NCI-H146 (cell line): ENCODE measurements at regions not wholly inside any gene's neighbourhood (a gene's known extent, or its start where the extent isn't known, plus 50 kb on each side); places are given as distances from the start of the nearest gene placed in this dataset.
A peak's percentile ranks its signal among the peaks of the same experiment; 100 is the strongest.

Experiments used
- DNase-seq: peaks from one replicate; lab custom pipeline; 2025; lab: John Stamatoyannopoulos, UW

DNA sequence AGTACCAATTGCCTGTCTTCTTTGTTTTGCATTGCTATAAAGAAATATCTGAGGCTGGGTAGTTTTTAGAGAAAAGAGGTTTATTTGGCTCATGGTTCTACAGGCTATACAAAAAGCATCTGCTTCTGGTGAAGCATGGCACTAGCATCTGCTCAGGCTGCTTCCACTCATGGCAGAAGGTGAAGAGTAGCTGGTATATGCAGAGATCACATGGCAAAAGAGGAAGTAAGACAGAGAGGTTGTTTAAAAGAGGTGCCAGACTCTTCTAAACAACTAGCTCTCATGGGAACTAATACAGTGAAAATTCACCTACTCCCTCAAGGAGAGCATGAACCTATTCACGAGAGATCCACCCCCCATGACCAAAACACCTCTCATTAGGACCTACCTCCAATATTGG, 56.7 kb upstream of the GUCA2B start:
- no peak for DNase-seq

GRCh38 chr1:42089246-42089645, 64.0 kb upstream of the GUCA2B start:
- no peak for DNase-seq

DNA sequence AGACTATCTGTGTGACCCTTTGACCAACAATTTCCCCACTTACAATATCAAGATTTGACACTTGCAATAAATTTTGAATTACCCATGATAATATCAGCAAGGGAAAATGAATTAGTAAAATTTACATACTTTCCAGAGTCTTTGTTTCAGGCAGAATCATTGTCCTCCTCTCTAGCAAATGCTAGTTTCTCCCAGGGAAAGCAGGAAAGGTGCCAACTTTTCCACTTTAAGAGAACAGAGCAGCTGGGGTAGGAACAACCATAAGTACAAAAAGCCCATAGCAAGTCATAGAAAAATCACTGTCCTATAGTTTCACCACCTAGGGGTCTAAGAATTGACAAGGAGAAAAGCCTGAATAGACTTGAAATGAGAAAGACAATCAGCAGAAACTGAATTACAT, 67.1 kb upstream of the GUCA2B start:
- no peak for DNase-seq

- no peak for DNase-seq
Observed at GRCh38 chr1:42085596-42085995, 67.6 kb upstream of the GUCA2B start.

- peak; percentile 5 for DNase-seq
Observed at GRCh38 chr1:42081475-42081874, 71.7 kb upstream of the GUCA2B start.

DNA sequence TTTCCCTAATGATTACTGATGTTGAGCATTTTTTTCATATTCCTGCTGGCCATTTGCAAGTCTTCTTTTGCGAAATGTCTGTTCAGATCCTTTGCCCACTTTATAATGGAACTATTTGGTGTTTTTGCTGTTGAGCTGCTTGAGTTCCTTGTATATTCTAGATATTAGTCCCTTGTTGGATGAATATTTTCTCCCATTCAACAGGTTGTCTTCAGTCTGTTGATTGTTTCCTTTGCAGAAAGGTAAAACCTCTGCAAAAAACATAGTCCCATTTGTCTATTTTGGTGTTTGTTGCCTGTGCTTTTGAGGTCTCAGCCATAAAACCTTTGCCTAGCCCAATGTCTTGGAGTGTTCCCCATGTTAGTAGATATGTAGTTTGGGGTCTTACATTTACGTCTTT, 78.0 kb upstream of the GUCA2B start:
- DNase-seq, result no peak

DNA sequence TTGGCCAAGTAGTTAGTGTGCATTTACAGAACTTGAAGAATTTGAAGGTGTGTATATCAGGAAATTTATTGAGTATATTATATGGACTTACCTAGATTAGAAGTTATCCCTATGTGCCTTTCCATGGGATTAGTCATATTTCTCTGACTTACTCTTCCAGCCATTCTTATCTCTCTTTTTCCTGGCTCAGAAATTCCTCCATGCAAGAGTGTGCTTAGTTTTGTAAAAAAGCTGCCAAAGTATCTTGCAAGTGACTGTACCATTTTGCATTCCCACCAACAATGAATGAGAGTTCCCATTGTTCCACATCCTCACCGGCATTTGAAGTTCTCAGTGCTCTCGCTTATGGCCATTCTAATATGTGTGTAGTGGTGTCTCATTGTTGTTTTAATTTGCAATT, 82.2 kb upstream of the GUCA2B start:
- no peak for DNase-seq

DNA sequence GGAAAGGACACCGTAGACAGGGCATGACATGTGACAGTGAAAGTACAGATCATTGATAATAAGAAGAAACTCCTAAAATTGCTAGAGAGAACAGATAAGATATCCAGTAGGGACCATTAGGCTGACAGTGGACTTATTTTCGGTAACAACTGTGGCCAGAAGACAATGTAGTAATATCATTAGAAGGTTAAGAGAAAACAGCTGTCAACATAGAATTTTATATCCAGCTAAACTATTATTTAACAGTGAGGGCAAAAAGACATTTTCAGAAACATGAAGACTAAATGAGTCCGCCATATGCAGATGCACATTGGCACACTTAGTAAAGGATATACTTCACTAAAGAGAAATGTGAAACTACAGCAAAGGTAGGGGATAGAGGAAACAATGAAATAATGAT, 95.4 kb upstream of the GUCA2B start:
- DNase-seq, result no peak

- DNase-seq, result no peak
Observed at GRCh38 chr1:42056460-42056859, 96.8 kb upstream of the GUCA2B start.

- DNase-seq, result no peak
Observed at GRCh38 chr1:42055061-42055460, 98.1 kb upstream of the GUCA2B start.

DNA sequence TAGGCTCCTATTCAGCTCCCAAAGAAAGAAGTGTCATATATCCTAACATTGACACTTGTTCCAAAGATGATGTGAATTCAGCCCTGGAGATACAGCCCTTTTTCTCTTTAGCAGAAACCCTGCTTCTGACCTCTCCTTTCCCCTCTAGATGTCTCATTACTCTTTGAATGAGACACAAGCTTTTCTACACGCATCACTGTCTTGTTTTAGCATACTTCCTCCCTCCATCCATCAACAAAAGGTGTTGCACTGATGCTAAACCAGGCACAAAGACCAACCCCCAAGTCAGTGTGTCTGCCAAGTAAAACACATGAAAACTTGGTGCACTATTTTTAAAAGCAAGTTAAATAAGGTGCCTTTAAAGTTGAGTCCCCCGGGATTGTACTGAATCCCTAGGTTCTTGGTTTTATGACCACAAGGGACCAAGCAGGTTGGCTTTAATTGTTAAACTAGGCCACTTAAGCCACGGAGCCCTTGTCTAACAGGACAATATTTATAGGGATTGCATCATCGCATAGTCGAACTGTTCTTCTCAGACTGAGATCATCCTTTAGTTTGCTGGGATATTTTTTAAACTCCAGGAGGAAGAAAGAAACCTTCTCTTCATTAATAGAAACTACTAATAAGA, 101.0 kb upstream of the GUCA2B start:
- no peak for DNase-seq

GRCh38 chr1:42047508-42047880, 105.7 kb upstream of the GUCA2B start:
- no peak for DNase-seq

DNA sequence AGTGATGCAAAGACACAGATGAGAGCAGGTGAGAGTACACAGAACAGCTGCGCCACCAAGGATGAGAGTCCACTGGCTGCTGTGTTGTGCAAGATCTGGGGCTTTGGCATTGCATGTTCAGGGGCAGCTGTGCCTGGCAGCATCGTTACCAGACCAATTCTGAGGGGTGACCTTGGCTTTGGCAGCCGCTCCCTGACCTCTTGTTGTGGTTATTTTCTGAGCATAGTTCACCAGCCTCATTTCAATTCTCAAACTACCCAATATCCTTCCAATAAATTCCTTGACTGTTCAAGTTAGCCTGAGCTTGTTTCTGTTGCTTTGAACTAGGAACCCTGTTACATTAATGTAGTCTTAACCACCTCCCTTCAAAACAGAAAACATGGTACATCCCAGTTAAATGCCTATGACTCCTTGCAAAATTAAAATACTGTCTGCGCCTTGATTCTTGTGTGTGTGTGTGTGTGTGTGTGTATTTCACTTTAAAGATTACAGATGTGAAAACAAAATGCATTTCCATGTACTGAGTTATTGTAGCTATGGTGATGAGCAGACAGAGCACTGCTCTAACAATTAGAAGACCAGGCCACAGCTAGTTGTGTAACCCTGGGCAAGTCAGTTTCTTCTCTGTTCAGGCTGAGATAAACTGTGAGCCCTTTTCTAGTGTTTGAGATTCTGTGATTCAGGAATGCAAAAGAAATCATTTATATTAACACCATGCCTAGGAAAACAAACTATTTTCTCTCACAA, 106.3 kb upstream of the GUCA2B start:
- DNase-seq, result peak; percentile 21

- no peak for DNase-seq
Observed at GRCh38 chr1:42044346-42044745, 108.9 kb upstream of the GUCA2B start.

DNA sequence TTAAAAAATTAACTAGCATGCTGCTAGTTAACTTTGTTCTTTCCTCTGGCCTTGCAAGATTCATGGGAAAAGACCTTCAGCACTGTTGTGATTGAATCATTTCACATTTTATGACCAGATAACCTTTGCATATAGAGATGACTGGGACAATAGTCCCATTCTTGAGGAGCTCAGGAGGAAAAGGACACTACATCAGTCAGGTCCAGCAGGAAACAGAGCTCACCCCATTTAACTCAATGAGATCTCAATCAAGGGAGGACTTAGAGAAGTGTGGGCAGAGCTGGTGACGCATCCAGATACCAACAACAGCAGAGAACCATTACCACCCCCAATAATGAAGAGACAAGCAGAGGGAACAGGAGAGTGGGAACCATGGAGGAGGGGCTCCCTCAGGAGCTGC, 109.4 kb upstream of the GUCA2B start:
- DNase-seq, result no peak

DNA sequence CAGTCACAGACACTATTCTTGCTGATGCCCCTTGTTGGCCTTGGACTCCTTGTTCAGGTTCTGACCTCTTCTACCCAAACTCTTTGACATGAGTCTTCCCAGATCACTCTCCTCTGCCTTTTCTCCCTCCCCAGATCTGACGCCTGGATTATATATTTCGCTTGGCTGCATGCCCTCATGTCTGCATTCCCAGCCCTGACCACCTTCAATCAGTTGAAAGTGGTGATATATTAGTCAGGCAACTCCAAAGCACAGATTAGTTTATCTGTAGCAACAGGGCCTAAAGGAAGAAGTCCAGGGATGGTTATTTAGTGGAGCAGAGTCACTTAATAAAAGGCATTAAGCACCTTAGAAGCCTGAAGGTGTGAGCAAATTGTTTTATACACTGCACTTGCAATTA, 110.0 kb upstream of the GUCA2B start:
- DNase-seq, result no peak

- no peak for DNase-seq
Observed at GRCh38 chr1:42041031-42041430, 112.2 kb upstream of the GUCA2B start.

GRCh38 chr1:42040159-42040558, 113.1 kb upstream of the GUCA2B start:
- no peak for DNase-seq

DNA sequence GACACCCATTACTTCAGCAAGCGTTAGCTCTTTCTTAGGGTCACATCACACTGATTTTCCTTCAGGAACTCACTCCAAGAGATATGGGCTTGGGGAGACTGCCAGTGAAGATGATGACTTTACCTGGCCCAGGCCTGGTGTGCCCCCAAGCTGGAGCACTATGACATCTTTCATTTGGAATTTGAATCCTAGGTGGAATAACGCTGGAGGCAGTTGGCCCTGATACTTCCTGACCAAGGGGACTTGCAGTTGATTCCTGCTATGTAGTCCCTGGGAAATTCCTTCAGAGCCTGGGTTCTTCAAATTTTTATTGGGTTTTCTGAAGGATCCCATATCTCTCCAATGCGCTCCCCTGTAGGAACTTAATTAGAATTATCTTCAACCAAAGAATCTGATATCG, 114.9 kb upstream of the GUCA2B start:
- no peak for DNase-seq

DNA sequence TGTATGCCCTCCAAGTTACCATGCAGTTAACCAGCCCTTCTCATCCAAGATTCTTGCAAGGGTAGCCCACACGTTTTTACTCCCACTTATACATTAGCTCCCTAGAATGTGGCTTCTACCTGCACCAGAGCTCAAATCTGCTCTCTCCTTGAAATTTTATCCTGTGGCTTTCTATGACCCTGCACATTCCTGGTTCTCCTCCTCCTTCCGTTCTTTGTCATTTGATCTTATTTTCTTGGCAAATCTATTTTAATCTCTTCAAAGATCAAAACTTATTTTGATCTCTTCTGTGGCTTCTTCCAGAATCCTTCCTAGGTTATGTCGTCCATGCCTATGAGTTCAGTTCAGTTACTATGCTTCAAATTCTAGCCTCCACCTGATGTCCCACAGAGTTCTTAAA, 115.6 kb upstream of the GUCA2B start:
- no peak for DNase-seq

DNA sequence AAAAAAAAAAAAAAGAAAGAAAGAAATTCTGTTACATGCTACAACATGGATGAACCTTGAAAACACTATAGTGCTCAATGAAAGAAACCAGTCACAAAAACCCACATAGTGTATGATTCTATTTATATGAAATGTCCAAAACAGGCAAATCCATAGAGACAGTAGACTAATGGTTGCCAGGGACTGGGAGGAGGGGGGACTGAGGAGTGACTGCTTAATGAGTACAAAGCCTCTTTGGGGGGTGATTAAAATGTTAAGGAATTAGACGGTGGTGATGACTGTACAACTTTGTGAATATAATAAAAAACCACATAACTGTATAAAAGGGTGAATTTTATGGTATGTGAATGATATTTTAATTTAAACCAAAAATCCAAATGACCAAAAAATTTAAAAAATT, 116.0 kb upstream of the GUCA2B start:
- DNase-seq, result no peak

GRCh38 chr1:42035830-42036604, 117.2 kb upstream of the GUCA2B start:
- DNase-seq, result peak; percentile 91

GRCh38 chr1:42035205-42035829, 116.6 kb upstream of the HIVEP3 start:
- peak; percentile 57 for DNase-seq
